HL-60 (cell line): ENCODE measurements at regions not wholly inside any gene's neighbourhood (a gene's known extent, or its start where the extent isn't known, plus 50 kb on each side); places are given as distances from the start of the nearest gene placed in this dataset.

Experiments
- DNase-seq, 2 experiments: peaks; one replicate each; pipeline ENCODE4 v3.0.0-alpha.2; 2010 to 2020; ENCODE audit warnings: low read depth in 1 of 2, low spot score in 1 of 2
- H3K27ac ChIP-seq: fragments of 250-450 bp; sonication (Bioruptor Pico); replicated peaks from 2 replicates; pipeline ENCODE4 v1.5.1; 2020; ENCODE audit warnings: mild to moderate bottlenecking, moderate library complexity
- H3K27me3 ChIP-seq: fragments of 250-450 bp; sonication (Bioruptor Pico); 2 replicates; pipeline ENCODE4 v1.5.1; 2021; ENCODE audit warnings: mild to moderate bottlenecking, moderate library complexity; ENCODE audit not compliant: insufficient read depth, poor library complexity, severe bottlenecking
- H3K4me3 ChIP-seq: replicated peaks from 2 replicates; pipeline ENCODE4 v1.5.1; 2011; ENCODE audit warnings: mild to moderate bottlenecking, control low read depth, low read length; ENCODE audit not compliant: insufficient read depth
- CTCF ChIP-seq: IDR thresholded peaks from one replicate; pipeline ENCODE4 v1.5.1; 2011; ENCODE audit warnings: low read length, control low read depth, inconsistent platforms; ENCODE audit not compliant: insufficient read depth
- GABPA ChIP-seq: IDR thresholded peaks from 2 replicates; pipeline ENCODE4 v1.6.1; 2012; ENCODE audit warnings: low read depth
- POLR2AphosphoS5 ChIP-seq: IDR thresholded peaks from 2 replicates; pipeline ENCODE4 v1.6.1; 2012; ENCODE audit warnings: low read depth
- REST ChIP-seq: IDR thresholded peaks from 2 replicates; pipeline ENCODE4 v1.6.1; 2012; ENCODE audit warnings: low read depth; ENCODE audit not compliant: insufficient replicate concordance
- SPI1 ChIP-seq: IDR thresholded peaks from 2 replicates; pipeline ENCODE4 v1.6.1; 2012; ENCODE audit warnings: low read depth, mild to moderate bottlenecking, borderline replicate concordance

GRCh38 chr2:76247006-76247405 is 536.3 kb upstream of the GCFC2 start:
- TF ChIP-seq POLR2AphosphoS5 (no peak), GABPA (no peak), SPI1 (no peak), REST (no peak), CTCF (no peak)
- Histone ChIP-seq H3K27me3 (no peaks in the 10 kb centered on the region), H3K27ac (no peak overlapping the region), H3K4me3 (no peak overlapping the region)
- DNase-seq = no peak

GRCh38 chr2:76211991-76212985 is 501.6 kb upstream of the GCFC2 start:
- H3K27me3 ChIP-seq = no peaks in the 10 kb centered on the region
- TF ChIP-seq POLR2AphosphoS5 (no peak), SPI1 (no peak), GABPA (no peak), REST (no peak), CTCF (no peak)

GRCh38 chr2:76210551-76210950 is 499.8 kb upstream of the GCFC2 start:
- Histone ChIP-seq H3K27me3 (no peaks in the 10 kb centered on the region), H3K27ac (no peak overlapping the region), H3K4me3 (no peak overlapping the region)
- TF ChIP-seq POLR2AphosphoS5 = no peak
- no peak for TF ChIP-seq REST
- no peak for TF ChIP-seq GABPA
- TF ChIP-seq CTCF = no peak
- no peak for TF ChIP-seq SPI1
- no peak for DNase-seq

More at GRCh38 chr2:76211991-76212985, 501.6 kb upstream of the GCFC2 start:
- no peak overlapping the region for H3K4me3 ChIP-seq
- no peak for DNase-seq
- H3K27ac ChIP-seq = no peak overlapping the region
